Body of pancreas (tissue), 4 donors: ENCODE measurements at regions not wholly inside any gene's neighbourhood (a gene's known extent, or its start where the extent isn't known, plus 50 kb on each side); places are given as distances from the start of the nearest gene placed in this dataset.

Experiments
- ATAC-seq: fragments of 150-250 bp; one replicate; pipeline ENCODE4 v1.9.1; 2016
- DNase-seq, 4 donors: peaks; one replicate each; pipeline ENCODE4 v3.0.0-alpha.2; 2019
- H3K27ac ChIP-seq, 4 donors: fragments of 200-600 bp; sonication (generic); 1 replicate in 3 of 4; 2 replicates in 1 of 4; pipeline versions ENCODE4 v1.5.1 to v1.6.1; 2016 to 2019; ENCODE audit warnings: mild to moderate bottlenecking in 1 of 4, mixed read lengths in 1 of 4, moderate library complexity in 1 of 4
- H3K27me3 ChIP-seq, 2 donors: fragments of 200-600 bp; sonication (generic); one replicate each; pipeline ENCODE4 v1.6.0; 2016; ENCODE audit warnings: mild to moderate bottlenecking in 1 of 2
- H3K36me3 ChIP-seq, 2 donors: fragments of 200-600 bp; sonication (generic); replicated peaks in 1 of 2; 2 replicates each; pipeline ENCODE4 v1.5.1; 2016; ENCODE audit warnings: low read depth in 2 of 2; ENCODE audit not compliant: insufficient read depth in 1 of 2
- H3K4me1 ChIP-seq: fragments of 200-600 bp; sonication (generic); one replicate; pipeline ENCODE4 v1.6.0; 2016
- H3K4me3 ChIP-seq, 2 donors: fragments of 200-600 bp; sonication (generic); 1 replicate in 1 of 2; 2 replicates in 1 of 2; pipeline ENCODE4 v1.5.1; 2016 to 2019
- H3K9me3 ChIP-seq, 3 donors: fragments of 200-600 bp; sonication (generic); 1 replicate in 2 of 3; 2 replicates in 1 of 3; pipeline ENCODE4 v1.5.1; 2016
- POLR2A ChIP-seq, 3 donors: fragments of 450-650 bp; IDR thresholded peaks; one replicate each; pipeline ENCODE4 v1.6.1; 2016; ENCODE audit warnings: antibody characterized with exemption in 3 of 3, mild to moderate bottlenecking in 2 of 3
- WGBS, 2 donors: methylation state at CpG; one replicate each; pipeline ENCODE4 v1.1.5; 2017; 5-methylcytosine and 5-hydroxymethylcytosine counted together
- intact Hi-C: fragments of 100-400 bp; cut with DNase I; formaldehyde crosslinking; loops from one replicate; pipeline ENCODE4 v1.15.1; 2023
- TF ChIP-seq, protein P1 (sequence below), 7 experiments: fragments of 450-650 bp in 4 of 7; fragments of 200-600 bp in 3 of 7; sonication (generic) in 3 of 7; IDR thresholded peaks; one replicate each; pipeline ENCODE4 v1.5.1; 2016 to 2019; ENCODE audit warnings: antibody characterized with exemption in 7 of 7

DNA sequence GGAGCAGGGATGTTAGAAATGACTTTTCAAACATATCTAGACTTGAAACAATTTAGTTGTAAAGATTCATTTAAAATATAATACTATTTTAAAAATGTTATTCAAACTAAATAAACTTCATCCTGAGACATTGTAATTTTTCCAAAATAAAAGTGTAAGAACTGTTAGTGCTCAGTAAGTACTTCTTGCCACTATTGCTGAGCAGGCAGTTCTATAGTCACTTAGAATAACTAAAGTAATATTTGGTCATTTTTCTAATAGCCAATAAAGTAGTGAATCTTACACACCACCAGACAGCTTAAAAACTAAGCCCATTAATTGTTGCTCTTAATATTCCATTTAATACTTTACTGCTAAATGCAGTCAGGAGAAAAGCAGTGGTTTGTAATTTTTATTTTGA lies 1120.0 kb upstream of the CDH10 start:
- DNase-seq (no peak), ATAC-seq (no peak)
- H3K36me3 ChIP-seq = no peaks in the 10 kb centered on the region
- no peak overlapping the region for H3K27ac ChIP-seq
- no peak overlapping the region for H3K4me3 ChIP-seq
- TF ChIP-seq POLR2A (IDR thresholded peaks at IDR 0.05) = no peak
- TF ChIP-seq, protein P1, sequence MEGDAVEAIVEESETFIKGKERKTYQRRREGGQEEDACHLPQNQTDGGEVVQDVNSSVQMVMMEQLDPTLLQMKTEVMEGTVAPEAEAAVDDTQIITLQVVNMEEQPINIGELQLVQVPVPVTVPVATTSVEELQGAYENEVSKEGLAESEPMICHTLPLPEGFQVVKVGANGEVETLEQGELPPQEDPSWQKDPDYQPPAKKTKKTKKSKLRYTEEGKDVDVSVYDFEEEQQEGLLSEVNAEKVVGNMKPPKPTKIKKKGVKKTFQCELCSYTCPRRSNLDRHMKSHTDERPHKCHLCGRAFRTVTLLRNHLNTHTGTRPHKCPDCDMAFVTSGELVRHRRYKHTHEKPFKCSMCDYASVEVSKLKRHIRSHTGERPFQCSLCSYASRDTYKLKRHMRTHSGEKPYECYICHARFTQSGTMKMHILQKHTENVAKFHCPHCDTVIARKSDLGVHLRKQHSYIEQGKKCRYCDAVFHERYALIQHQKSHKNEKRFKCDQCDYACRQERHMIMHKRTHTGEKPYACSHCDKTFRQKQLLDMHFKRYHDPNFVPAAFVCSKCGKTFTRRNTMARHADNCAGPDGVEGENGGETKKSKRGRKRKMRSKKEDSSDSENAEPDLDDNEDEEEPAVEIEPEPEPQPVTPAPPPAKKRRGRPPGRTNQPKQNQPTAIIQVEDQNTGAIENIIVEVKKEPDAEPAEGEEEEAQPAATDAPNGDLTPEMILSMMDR (IDR thresholded peaks at IDR 0.05) = no peak
- no peaks in the 10 kb centered on the region for H3K9me3 ChIP-seq
- intact Hi-C loops = no loop called here
- no peaks in the 10 kb centered on the region for H3K4me1 ChIP-seq
- H3K27me3 ChIP-seq = no peaks in the 10 kb centered on the region

DNA sequence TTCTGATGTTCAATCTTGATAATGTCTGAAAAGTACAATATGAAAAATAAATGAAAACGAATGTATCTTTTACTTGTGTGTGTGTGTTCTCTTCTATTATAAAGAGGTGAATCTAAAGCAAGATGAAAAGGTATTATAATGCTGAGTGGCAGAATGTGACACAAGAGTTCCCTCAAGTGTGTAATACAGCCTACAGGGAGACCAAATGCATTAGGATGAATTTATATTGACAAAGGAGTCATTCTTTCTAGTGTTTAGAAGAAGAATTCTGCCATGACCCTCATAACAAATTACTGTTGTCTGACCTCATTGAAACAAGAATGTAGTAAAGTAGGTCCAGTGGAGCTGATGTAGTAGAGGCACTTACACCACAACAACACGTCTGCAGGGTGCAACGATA lies 1119.0 kb upstream of the CDH10 start:
- Histone ChIP-seq H3K4me3 (no peak overlapping the region), H3K4me1 (no peaks in the 10 kb centered on the region), H3K36me3 (no peaks in the 10 kb centered on the region), H3K27me3 (no peaks in the 10 kb centered on the region), H3K27ac (no peak overlapping the region), H3K9me3 (no peaks in the 10 kb centered on the region)
- ATAC-seq (no peak), DNase-seq (no peak)
- TF ChIP-seq, protein P1 (IDR thresholded peaks at IDR 0.05) = no peak
- no peak for TF ChIP-seq POLR2A (IDR thresholded peaks at IDR 0.05)
- 21 to 27% methylated on average over 3 of the region's 3 CpGs for WGBS, 2 donors
- intact Hi-C loops = no loop called here

DNA sequence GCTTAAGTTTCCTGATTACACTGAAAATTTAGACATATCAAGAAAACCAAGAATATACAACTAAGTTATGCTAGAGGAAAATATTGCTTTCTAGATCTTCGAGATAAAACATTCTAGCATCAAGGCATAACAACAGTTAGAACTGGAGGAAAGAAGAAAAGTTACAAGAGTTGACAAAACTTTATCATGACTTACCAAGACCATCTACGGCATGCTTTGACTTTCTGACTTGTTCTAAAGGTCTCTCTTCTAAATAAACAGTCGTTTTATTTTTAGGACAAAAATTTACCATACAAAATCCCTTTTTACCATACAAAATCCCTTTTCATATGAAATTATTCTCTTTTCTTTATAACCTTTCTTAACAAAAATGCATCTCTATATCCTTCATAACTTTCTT lies 1110.1 kb upstream of the CDH10 start:
- Histone ChIP-seq H3K27ac (no peak overlapping the region), H3K27me3 (no peaks in the 10 kb centered on the region), H3K36me3 (no peaks in the 10 kb centered on the region), H3K4me3 (no peak overlapping the region), H3K4me1 (no peaks in the 10 kb centered on the region), H3K9me3 (peaks cover 0 to 4% (median 0%) of the 10 kb centered on the region in 3 donors)
- TF ChIP-seq, protein P1 (IDR thresholded peaks at IDR 0.05) = no peak
- no peak for TF ChIP-seq POLR2A (IDR thresholded peaks at IDR 0.05)
- 18 to 22% methylated on average over 3 of the region's 3 CpGs for WGBS, 2 donors
- DNase-seq (no peak), ATAC-seq (no peak)
- intact Hi-C loops = no loop called here

DNA sequence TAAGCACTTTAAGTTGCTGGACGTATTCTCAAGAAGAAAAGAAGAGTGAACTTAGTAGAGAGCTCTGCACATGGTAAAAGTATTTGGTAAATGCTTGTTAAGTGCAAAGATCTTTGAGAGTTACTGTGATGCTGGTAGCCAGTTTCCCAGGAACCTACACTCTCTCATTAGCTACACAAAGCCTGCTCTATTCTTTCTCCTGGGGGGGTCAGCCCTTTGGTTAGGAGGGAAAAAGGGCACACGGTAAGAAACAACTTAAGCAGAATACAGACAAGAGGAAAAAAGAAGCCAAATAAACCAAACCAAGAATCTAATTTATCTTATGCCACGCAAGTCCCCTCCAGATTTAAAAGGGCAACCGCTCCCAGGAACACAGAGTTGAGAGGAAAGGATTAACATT lies 1100.1 kb upstream of the CDH10 start:
- WGBS, 2 donors = 34 to 36% methylated on average over 4 of the region's 4 CpGs
- no peak for ATAC-seq

DNA sequence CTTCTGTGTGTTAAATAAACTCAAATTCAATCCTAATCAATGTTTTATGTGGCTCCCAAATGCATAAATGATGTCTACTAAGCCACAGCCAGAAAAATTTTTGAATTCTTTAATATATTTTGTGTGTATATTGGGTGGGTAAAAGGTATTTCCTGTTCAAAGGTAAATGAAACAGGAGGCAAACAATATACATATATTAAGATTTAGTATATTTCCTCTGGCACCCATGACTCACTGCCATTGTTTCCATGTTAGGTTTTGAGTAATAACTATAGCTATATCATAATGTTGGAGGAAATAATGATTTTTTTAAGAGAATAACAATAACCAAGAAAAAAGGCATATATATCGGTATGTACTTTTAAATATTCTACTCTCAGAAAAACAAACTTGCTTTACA lies 1071.9 kb upstream of the CDH10 start:
- Histone ChIP-seq H3K4me3 (no peak overlapping the region), H3K27ac (no peak overlapping the region), H3K9me3 (no peaks in the 10 kb centered on the region), H3K36me3 (no peaks in the 10 kb centered on the region), H3K27me3 (no peaks in the 10 kb centered on the region), H3K4me1 (no peaks in the 10 kb centered on the region)
- no peak for TF ChIP-seq POLR2A (IDR thresholded peaks at IDR 0.05)
- TF ChIP-seq, protein P1 (IDR thresholded peaks at IDR 0.05) = no peak
- WGBS, 2 donors = 73 to 84% methylated on average over 1 of the region's 1 CpG
- intact Hi-C loops = no loop called here
- ATAC-seq (no peak), DNase-seq (no peak)

More for the DNA sequence above, 1100.1 kb upstream of the CDH10 start:
- Histone ChIP-seq H3K36me3 (no peaks in the 10 kb centered on the region), H3K27ac (no peak overlapping the region), H3K4me1 (no peaks in the 10 kb centered on the region), H3K9me3 (no peaks in the 10 kb centered on the region), H3K27me3 (no peaks in the 10 kb centered on the region), H3K4me3 (no peak overlapping the region)
- intact Hi-C loops = no loop called here
- TF ChIP-seq, protein P1 (IDR thresholded peaks at IDR 0.05) = no peak
- no peak for TF ChIP-seq POLR2A (IDR thresholded peaks at IDR 0.05)
- DNase-seq = no peak
